ENCODE measurements at regions not wholly inside any gene's neighbourhood (a gene's known extent, or its start where the extent isn't known, plus 50 kb on each side); places are given as distances from the start of the nearest gene placed in this dataset.

GRCh38 chr7:13593854-13594253 lies 395.6 kb downstream of the ETV1 start:
- Histone ChIP-seq H3K27me3 (no peaks in the 10 kb centered on the region), H3K4me3 (no peak overlapping the region), H3K4me1 (no peaks in the 10 kb centered on the region), H3K27ac (no peak overlapping the region), H3K36me3 (no peaks in the 10 kb centered on the region), H3K9me3 (no peaks in the 10 kb centered on the region)
- no peak for DNase-seq
- no peak for TF ChIP-seq CTCF (IDR thresholded peaks at IDR 0.05)
- intact Hi-C loops (cut with DNase I; ENCODE audit: low total_unique reads): no loop called here

GRCh38 chr7:13602036-13602435 lies 387.4 kb downstream of the ETV1 start:
- no peak overlapping the region for H3K27ac ChIP-seq
- no peaks in the 10 kb centered on the region for H3K9me3 ChIP-seq
- H3K27me3 ChIP-seq: no peaks in the 10 kb centered on the region
- no peak for DNase-seq
- H3K36me3 ChIP-seq: no peaks in the 10 kb centered on the region
- H3K4me1 ChIP-seq: no peaks in the 10 kb centered on the region
- intact Hi-C loops (cut with DNase I; ENCODE audit: low total_unique reads): no loop called here
- no peak overlapping the region for H3K4me3 ChIP-seq
- no peak for TF ChIP-seq CTCF (IDR thresholded peaks at IDR 0.05)

- Histone ChIP-seq H3K27ac (no peak overlapping the region), H3K27me3 (no peaks in the 10 kb centered on the region), H3K36me3 (no peaks in the 10 kb centered on the region), H3K4me1 (no peaks in the 10 kb centered on the region), H3K9me3 (no peaks in the 10 kb centered on the region), H3K4me3 (no peak overlapping the region)
- TF ChIP-seq CTCF (IDR thresholded peaks at IDR 0.05): no peak
- intact Hi-C loops (cut with DNase I; ENCODE audit: low total_unique reads): no loop called here
- no peak for DNase-seq
Observed at GRCh38 chr7:13603016-13603415, 386.4 kb downstream of the ETV1 start.

- TF ChIP-seq CTCF (IDR thresholded peaks at IDR 0.05): no peak
- H3K27me3 ChIP-seq: no peaks in the 10 kb centered on the region
- intact Hi-C loops (cut with DNase I; ENCODE audit: low total_unique reads): no loop called here
- no peak for DNase-seq
- H3K4me3 ChIP-seq: no peak overlapping the region
- H3K4me1 ChIP-seq: no peaks in the 10 kb centered on the region
- no peak overlapping the region for H3K27ac ChIP-seq
- no peaks in the 10 kb centered on the region for H3K9me3 ChIP-seq
- H3K36me3 ChIP-seq: no peaks in the 10 kb centered on the region
Observed at GRCh38 chr7:13603661-13604060, 385.8 kb downstream of the ETV1 start.

GRCh38 chr7:13604178-13604577 lies 385.3 kb downstream of the ETV1 start:
- TF ChIP-seq CTCF (IDR thresholded peaks at IDR 0.05): no peak
- intact Hi-C loops (cut with DNase I; ENCODE audit: low total_unique reads): no loop called here
- no peak overlapping the region for H3K27ac ChIP-seq
- H3K27me3 ChIP-seq: no peaks in the 10 kb centered on the region
- no peaks in the 10 kb centered on the region for H3K4me1 ChIP-seq
- DNase-seq: no peak
- no peak overlapping the region for H3K4me3 ChIP-seq
- no peaks in the 10 kb centered on the region for H3K36me3 ChIP-seq
- no peaks in the 10 kb centered on the region for H3K9me3 ChIP-seq

GRCh38 chr7:13610372-13610771 lies 379.1 kb downstream of the ETV1 start:
- Histone ChIP-seq H3K36me3 (no peaks in the 10 kb centered on the region), H3K4me3 (no peak overlapping the region), H3K27ac (no peak overlapping the region), H3K9me3 (no peaks in the 10 kb centered on the region), H3K27me3 (no peaks in the 10 kb centered on the region), H3K4me1 (no peaks in the 10 kb centered on the region)
- intact Hi-C loops (cut with DNase I; ENCODE audit: low total_unique reads): no loop called here
- DNase-seq: no peak
- no peak for TF ChIP-seq CTCF (IDR thresholded peaks at IDR 0.05)
